ENCODE measurements at regions not wholly inside any gene's neighbourhood (a gene's known extent, or its start where the extent isn't known, plus 50 kb on each side); places are given as distances from the start of the nearest gene placed in this dataset.

DNA sequence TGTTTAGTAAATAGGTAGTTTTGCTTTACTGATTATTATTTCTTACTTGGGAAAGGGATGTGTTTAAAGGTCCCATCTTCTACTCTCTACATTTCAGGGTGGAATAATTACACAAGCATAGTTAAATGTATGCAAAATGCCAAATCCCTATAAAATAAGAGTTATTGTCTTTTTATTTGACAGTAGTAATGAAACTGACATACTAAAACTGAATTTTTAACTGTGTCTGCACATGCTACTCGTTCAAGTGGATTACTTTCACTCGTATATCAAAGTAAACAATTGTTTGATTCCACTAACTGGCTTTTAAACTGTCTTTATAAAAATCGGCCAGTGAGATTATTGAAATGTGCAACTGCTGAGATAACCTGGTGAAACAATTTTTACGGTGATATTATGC lies 602.9 kb upstream of the ADGRB3 start:
- Histone ChIP-seq H3K36me3 (ENCODE audit: control insufficient read depth in 2 of 2, insufficient read depth in 2 of 2, low read length in 1 of 2) (no peaks in the 10 kb centered on the region), H3K9me3 (replicated peaks; ENCODE audit: control insufficient read depth, insufficient read depth, low read length) (no peaks in the 10 kb centered on the region; the same call in 1 of the 3 replicates), H3K27me3 (replicated peaks in 1 of 2; ENCODE audit: control insufficient read depth in 2 of 2, insufficient read depth in 2 of 2, low read length in 1 of 2) (no peaks in the 10 kb centered on the region), H4K20me1 (ENCODE audit: control insufficient read depth, insufficient read depth) (no peaks in the 10 kb centered on the region), H3K9ac (ENCODE audit: control insufficient read depth, insufficient read depth, low read length) (no peak overlapping the region), H2AFZ (ENCODE audit: control insufficient read depth, low read depth, low read length) (no peak overlapping the region), H3K4me1 (ENCODE audit: control insufficient read depth, insufficient read depth, low read length) (no peaks in the 10 kb centered on the region), H3K27ac (ENCODE audit: control insufficient read depth, insufficient read depth) (no peak overlapping the region), H3K4me2 (ENCODE audit: control insufficient read depth, insufficient read depth) (no peak overlapping the region), H3K4me3 (no peak overlapping the region), H3K79me2 (ENCODE audit: control insufficient read depth, insufficient read depth, low read length) (no peaks in the 10 kb centered on the region)
- in situ Hi-C loops (cut with MboI) (no loop called here), intact Hi-C loops (cut with micrococcal nuclease; ENCODE audit: unreplicated experiment) (no loop called here)
- ChIA-PET CTCF (no interaction called here), SMC1A (ENCODE audit: uncharacterized antibody, unreplicated experiment) (no interaction called here), RAD21 (ENCODE audit: unreplicated experiment) (no interaction called here), POLR2A (no interaction called here)
- no TSS peak for BruUV-seq (replicated peaks)
- no peak for ATAC-seq
- TF ChIP-seq ZNF622 (IDR thresholded peaks at IDR 0.05) (no peak), NR2F1 (conservative IDR thresholded peaks at IDR 0.05) (no peak), TARDBP (IDR thresholded peaks at IDR 0.05; ENCODE audit: borderline replicate concordance) (no peak), ATF7 (IDR thresholded peaks at IDR 0.05; ENCODE audit: low read depth) (no peak), SIN3A (IDR thresholded peaks at IDR 0.05; ENCODE audit: low read depth, low read length) (no peak), SPI1 (IDR thresholded peaks at IDR 0.05; ENCODE audit: borderline replicate concordance, insufficient read depth, low read depth, low read length) (no peak), NFYA (IDR thresholded peaks at IDR 0.05; ENCODE audit: borderline replicate concordance, low read depth, low read length) (no peak), SMAD5 (IDR thresholded peaks at IDR 0.05; ENCODE audit: low read depth) (no peak), HDAC2 (IDR thresholded peaks at IDR 0.05) (no peak)
- TF ChIP-seq, protein P1, sequence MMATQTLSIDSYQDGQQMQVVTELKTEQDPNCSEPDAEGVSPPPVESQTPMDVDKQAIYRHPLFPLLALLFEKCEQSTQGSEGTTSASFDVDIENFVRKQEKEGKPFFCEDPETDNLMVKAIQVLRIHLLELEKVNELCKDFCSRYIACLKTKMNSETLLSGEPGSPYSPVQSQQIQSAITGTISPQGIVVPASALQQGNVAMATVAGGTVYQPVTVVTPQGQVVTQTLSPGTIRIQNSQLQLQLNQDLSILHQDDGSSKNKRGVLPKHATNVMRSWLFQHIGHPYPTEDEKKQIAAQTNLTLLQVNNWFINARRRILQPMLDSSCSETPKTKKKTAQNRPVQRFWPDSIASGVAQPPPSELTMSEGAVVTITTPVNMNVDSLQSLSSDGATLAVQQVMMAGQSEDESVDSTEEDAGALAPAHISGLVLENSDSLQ (IDR thresholded peaks at IDR 0.05): no peak
- TF ChIP-seq, protein P2, sequence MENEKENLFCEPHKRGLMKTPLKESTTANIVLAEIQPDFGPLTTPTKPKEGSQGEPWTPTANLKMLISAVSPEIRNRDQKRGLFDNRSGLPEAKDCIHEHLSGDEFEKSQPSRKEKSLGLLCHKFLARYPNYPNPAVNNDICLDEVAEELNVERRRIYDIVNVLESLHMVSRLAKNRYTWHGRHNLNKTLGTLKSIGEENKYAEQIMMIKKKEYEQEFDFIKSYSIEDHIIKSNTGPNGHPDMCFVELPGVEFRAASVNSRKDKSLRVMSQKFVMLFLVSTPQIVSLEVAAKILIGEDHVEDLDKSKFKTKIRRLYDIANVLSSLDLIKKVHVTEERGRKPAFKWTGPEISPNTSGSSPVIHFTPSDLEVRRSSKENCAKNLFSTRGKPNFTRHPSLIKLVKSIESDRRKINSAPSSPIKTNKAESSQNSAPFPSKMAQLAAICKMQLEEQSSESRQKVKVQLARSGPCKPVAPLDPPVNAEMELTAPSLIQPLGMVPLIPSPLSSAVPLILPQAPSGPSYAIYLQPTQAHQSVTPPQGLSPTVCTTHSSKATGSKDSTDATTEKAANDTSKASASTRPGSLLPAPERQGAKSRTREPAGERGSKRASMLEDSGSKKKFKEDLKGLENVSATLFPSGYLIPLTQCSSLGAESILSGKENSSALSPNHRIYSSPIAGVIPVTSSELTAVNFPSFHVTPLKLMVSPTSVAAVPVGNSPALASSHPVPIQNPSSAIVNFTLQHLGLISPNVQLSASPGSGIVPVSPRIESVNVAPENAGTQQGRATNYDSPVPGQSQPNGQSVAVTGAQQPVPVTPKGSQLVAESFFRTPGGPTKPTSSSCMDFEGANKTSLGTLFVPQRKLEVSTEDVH (IDR thresholded peaks at IDR 0.05; ENCODE audit: low read depth, partially characterized antibody): no peak
- FAIRE-seq: no peak
- 39% methylated on average over 4 of the region's 4 CpGs for WGBS (ENCODE audit: insufficient coverage, insufficient replicate concordance, low lambda C conversion rate, missing lambda C conversion rate)
- no peak for DNase-seq (ENCODE audit: low read depth, low spot score)
